ENCODE measurements at regions not wholly inside any gene's neighbourhood (a gene's known extent, or its start where the extent isn't known, plus 50 kb on each side); places are given as distances from the start of the nearest gene placed in this dataset.

DNA sequence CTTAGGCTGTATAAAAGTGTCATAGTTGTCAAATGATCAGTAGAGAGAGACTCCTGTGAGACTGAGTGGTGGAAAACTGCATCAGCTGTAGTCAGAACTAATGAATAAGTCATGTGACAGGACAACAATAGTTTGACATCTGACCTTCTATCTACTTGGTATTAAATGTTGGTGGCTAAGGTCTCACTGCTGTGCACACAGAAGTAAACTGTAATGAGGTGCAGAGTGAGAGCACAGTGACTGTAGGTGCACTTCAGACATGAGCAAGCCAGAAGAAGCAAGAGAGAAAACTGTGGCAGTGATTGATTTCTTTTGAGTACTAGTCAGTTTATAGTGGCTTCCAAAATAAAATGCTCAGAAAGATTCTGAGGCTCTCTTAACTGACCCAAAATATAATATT lies 803.6 kb downstream of the RAPGEF2 start:
- no peaks in the 10 kb centered on the region; a peak in 1 of 5 replicates for H3K27me3 ChIP-seq (ENCODE audit: control insufficient read depth in 1 of 2, insufficient read depth in 2 of 2, low read length in 2 of 2)
- no peaks in the 10 kb centered on the region for H3K79me2 ChIP-seq (ENCODE audit: insufficient read depth, low read length)
- H2AFZ ChIP-seq (ENCODE audit: low read length), result no peak overlapping the region
- BruUV-seq (replicated peaks), result no TSS peak
- intact Hi-C loops (cut with micrococcal nuclease; ENCODE audit: unreplicated experiment), result no loop called here
- DNase-seq (ENCODE audit: low spot score) (no peak), ATAC-seq (no peak), FAIRE-seq (no peak)
- H3K4me2 ChIP-seq (ENCODE audit: low read depth, low read length), result no peak overlapping the region
- TF ChIP-seq, protein P1, sequence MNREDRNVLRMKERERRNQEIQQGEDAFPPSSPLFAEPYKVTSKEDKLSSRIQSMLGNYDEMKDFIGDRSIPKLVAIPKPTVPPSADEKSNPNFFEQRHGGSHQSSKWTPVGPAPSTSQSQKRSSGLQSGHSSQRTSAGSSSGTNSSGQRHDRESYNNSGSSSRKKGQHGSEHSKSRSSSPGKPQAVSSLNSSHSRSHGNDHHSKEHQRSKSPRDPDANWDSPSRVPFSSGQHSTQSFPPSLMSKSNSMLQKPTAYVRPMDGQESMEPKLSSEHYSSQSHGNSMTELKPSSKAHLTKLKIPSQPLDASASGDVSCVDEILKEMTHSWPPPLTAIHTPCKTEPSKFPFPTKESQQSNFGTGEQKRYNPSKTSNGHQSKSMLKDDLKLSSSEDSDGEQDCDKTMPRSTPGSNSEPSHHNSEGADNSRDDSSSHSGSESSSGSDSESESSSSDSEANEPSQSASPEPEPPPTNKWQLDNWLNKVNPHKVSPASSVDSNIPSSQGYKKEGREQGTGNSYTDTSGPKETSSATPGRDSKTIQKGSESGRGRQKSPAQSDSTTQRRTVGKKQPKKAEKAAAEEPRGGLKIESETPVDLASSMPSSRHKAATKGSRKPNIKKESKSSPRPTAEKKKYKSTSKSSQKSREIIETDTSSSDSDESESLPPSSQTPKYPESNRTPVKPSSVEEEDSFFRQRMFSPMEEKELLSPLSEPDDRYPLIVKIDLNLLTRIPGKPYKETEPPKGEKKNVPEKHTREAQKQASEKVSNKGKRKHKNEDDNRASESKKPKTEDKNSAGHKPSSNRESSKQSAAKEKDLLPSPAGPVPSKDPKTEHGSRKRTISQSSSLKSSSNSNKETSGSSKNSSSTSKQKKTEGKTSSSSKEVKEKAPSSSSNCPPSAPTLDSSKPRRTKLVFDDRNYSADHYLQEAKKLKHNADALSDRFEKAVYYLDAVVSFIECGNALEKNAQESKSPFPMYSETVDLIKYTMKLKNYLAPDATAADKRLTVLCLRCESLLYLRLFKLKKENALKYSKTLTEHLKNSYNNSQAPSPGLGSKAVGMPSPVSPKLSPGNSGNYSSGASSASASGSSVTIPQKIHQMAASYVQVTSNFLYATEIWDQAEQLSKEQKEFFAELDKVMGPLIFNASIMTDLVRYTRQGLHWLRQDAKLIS (CRISPR knock-in tag; IDR thresholded peaks at IDR 0.05), result no peak
- no peak for TF ChIP-seq ARNTL (CRISPR knock-in tag; IDR thresholded peaks at IDR 0.05)
- TF ChIP-seq U2AF1 (optimal IDR thresholded peaks at IDR 0.05; ENCODE audit: low read depth, low read length), result no peak
- TF ChIP-seq NRL (CRISPR knock-in tag; IDR thresholded peaks at IDR 0.05; ENCODE audit: borderline replicate concordance), result no peak
- TF ChIP-seq, protein P2, sequence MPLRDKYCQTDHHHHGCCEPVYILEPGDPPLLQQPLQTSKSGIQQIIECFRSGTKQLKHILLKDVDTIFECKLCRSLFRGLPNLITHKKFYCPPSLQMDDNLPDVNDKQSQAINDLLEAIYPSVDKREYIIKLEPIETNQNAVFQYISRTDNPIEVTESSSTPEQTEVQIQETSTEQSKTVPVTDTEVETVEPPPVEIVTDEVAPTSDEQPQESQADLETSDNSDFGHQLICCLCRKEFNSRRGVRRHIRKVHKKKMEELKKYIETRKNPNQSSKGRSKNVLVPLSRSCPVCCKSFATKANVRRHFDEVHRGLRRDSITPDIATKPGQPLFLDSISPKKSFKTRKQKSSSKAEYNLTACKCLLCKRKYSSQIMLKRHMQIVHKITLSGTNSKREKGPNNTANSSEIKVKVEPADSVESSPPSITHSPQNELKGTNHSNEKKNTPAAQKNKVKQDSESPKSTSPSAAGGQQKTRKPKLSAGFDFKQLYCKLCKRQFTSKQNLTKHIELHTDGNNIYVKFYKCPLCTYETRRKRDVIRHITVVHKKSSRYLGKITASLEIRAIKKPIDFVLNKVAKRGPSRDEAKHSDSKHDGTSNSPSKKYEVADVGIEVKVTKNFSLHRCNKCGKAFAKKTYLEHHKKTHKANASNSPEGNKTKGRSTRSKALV (CRISPR knock-in tag; IDR thresholded peaks at IDR 0.05), result no peak
- TF ChIP-seq, protein P3, sequence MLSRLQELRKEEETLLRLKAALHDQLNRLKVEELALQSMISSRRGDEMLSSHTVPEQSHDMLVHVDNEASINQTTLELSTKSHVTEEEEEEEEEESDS (CRISPR knock-in tag; IDR thresholded peaks at IDR 0.05; ENCODE audit: borderline replicate concordance), result no peak
- TF ChIP-seq RAD51 (IDR thresholded peaks at IDR 0.05; ENCODE audit: borderline replicate concordance), result no peak
- no peak for TF ChIP-seq MEIS2 (CRISPR knock-in tag; IDR thresholded peaks at IDR 0.05)
- no peaks in the 10 kb centered on the region for H3K4me1 ChIP-seq (ENCODE audit: insufficient read depth, low read length)
- in situ Hi-C loops (cut with HindIII; ENCODE audit: extremely low pct_ligation_motif_present, low pct_unique_long_range_greater_than_20kb), result no loop called here
- H4K20me1 ChIP-seq (ENCODE audit: insufficient read depth, low read length), result no peaks in the 10 kb centered on the region
- no peak overlapping the region for H3K9ac ChIP-seq (ENCODE audit: insufficient read depth, low read depth, low read length)
- ChIA-PET CTCF (ENCODE audit: low intra/inter-chr PET ratio, low total read pairs) (no interaction called here), POLR2A (no interaction called here)
- H3K36me3 ChIP-seq (replicated peaks in 1 of 2; ENCODE audit: control insufficient read depth in 1 of 2, insufficient read depth in 2 of 2, low read length in 2 of 2), result no peaks in the 10 kb centered on the region
- no peak overlapping the region for H3K27ac ChIP-seq (ENCODE audit: extremely low read length, insufficient read depth, low read length)
- H3K4me3 ChIP-seq (replicated peaks in 1 of 3; ENCODE audit: insufficient read depth in 1 of 3, low read depth in 2 of 3, low read length in 3 of 3), result no peak overlapping the region
- no peaks in the 10 kb centered on the region for H3K9me3 ChIP-seq (ENCODE audit: low read length)
